Lung microvascular endothelial cell (primary cell): ENCODE measurements at regions not wholly inside any gene's neighbourhood (a gene's known extent, or its start where the extent isn't known, plus 50 kb on each side); places are given as distances from the start of the nearest gene placed in this dataset.

Experiments
- DNase-seq, 2 donors: peaks; one replicate each; pipeline versions ENCODE4 v3.0.0 to v3.0.0-alpha.2; 2010; ENCODE audit warnings: low read depth in 2 of 2

- no peak for DNase-seq
These were observed 74.3 kb downstream of the SYNE3 start for GRCh38 chr14:95442016-95442632.

DNA sequence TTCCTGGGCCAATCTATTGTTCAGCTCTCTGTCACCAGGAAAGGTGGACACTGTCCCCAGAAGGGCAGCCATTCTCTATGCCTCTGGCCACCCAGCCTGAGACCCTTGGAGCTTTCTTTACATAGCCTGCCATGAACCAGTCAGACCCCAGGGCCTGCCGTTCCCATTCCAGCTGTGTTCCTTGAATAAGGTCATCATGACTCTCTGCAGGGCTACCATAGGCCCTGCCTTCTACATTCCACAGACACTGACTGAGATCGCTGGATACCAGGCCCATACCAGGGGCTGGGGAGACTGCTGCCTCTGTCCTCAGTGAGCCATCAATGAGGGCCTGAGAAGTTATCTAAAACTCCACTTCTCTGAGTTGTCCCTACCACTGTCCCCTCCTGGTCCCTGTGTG, 75.5 kb downstream of the SYNE3 start:
- DNase-seq, result no peak

DNA sequence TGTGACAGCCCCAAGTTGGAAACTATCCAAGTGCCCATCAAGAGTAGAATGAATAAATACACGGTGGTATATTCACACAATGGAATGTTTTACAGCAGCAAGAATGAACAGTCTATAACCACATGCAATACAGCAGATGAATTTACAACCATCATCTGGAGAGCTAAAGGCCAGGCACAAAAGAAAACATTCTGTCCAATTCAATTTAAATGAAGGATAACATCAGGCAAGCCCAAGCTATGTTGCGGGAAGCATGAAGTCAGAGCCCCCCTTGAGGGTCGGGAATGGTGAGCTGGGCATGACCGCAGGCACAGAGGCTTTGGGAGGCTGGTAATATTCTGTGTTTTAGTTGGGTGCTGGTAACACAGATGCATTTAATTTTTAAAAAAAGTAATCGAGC, 76.0 kb downstream of the SYNE3 start:
- no peak for DNase-seq

- no peak for DNase-seq
These were observed 76.6 kb downstream of the SYNE3 start for GRCh38 chr14:95439881-95440280.

- no peak for DNase-seq
These were observed 78.7 kb downstream of the SYNE3 start for GRCh38 chr14:95437715-95438114.

DNA sequence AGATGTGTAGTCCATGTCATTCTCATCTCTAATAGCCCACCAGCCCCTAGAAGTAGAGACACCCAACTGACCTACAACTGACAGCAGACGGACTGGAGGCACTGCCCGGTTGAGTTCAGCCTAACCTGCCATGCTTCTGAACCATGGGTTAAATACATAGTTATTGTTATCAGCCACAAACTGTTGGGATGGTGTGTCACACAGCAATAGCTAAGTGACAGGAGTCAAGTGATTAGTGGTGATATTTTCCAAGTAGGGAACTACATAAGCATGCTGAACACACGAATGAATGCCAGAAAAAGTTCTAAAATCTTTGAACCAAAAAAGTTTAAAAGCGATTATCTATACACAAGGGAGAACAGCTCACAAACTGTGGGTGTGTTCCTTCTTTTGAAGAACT, 80.1 kb downstream of the SYNE3 start:
- no peak for DNase-seq

DNA sequence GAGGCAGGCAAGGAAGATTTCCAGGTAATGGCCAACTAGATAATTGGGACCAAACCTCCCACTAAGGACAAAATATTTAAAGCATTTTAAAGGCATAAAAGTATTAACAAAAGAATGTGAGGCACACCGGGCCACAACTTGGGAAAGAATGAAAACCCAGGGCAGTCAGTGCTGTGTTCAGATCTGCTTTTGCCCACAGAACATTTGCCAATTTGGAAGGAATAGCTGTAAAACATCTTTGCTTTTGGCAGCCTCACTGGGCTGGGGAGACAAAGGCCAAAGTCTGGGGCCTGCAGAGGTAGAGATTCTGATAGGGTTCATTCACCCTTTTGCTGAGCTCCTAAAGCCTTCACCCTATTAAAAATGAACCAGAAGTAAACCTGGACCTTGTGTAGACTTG, 82.3 kb downstream of the SYNE3 start:
- no peak for DNase-seq

GRCh38 chr14:95433094-95433478, 83.4 kb downstream of the SYNE3 start:
- no peak for DNase-seq

- DNase-seq, result peak; percentile 34 to 47
These were observed 84.0 kb downstream of the SYNE3 start for GRCh38 chr14:95432144-95433093.

GRCh38 chr14:95431199-95432143, 85.0 kb downstream of the SYNE3 start:
- peak; percentile 31 to 35 for DNase-seq

GRCh38 chr14:95428557-95428956, 87.9 kb downstream of the SYNE3 start:
- no peak for DNase-seq

DNA sequence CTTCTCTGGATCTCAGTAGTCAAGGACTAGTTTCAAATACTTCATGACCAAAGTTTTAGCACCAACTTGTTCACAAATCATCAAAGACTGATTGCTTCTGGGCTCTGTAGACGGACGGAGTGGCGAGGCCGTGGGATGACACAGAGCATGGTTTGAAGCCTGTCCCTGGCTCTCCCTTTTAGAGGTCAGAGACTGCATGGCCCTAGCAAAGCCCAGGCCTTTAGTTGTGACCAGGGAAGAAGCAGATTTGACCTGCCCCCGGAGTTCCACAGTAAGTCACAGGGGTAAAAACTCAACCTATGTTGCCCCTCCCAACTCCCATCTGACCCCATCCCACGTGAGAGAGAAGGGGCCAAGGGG, 90.4 kb downstream of the SYNE3 start:
- DNase-seq, result no peak

DNA sequence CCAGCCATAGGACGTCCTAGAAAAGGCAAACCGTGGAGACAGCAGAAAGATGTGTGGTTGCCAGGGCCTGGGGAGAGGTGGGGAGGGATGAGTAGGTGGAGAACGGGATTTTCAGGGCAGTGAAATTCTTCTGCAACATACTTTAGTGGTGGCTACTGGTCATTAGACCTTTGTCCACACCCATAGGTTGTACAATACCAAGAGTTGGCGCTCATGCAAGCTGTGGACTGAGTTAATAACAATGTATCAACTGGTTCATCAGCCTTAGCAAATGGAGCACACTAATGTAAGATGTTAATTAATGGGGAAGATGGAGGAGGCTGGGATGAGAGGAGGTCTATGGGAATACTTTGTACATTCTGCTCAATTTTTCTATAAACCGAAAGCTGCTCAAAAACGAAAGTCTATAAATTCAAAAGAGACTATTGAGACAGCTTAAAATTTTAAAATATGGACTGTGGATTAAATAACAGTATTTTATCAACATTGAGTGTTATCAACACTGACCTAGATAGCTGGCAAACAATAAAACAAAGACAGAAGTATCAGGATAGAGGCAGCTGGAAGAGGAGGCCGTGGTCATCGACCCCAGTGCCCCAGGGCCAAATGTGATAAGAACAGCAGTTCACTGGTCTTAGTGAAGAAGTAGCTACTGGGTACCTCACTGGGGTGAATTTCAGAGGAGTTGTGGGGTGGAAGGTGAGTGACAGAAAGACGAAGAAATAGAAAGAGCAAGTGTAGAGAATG, 90.9 kb downstream of the SYNE3 start:
- DNase-seq, result no peak

DNA sequence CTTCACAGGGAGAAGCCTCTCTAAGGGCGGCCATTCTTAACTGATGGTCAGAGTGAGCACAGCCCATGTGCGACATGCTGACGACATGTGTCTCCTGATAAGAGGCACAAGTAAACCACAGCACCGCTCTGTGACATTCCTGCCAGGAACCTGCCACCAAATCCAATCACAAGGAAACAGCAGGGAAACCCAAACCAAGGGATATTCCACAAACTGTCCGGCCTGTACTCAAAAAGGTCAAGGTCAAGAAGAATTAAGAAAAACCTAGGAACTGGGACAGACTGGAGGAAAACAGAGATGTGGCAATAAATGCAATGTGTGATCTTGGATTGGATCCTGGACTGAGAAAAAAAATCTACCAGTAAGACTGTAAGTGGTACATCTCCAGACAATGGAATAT, 91.9 kb downstream of the SYNE3 start:
- no peak for DNase-seq

GRCh38 chr14:95421741-95422140, 94.7 kb downstream of the SYNE3 start:
- no peak for DNase-seq

DNA sequence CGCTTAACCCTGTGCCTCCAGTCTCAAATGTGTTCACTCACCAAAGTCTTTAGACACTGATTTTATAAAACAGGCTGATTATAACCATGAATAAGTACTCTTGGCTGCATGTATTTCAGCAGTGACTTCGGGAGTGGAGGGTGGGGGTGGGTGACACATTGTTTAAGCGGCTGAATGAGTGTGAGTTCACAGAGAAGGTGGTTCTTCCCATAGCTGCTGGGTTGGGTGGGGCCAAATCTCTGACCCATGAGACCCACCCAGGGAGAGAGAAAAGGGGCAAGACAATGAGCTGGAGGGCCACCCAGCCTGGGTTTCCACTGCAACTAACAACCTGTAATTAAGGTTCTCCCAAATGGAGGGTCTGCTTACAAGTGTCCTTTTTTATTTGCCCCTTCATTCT, 96.4 kb downstream of the SYNE3 start:
- DNase-seq, result no peak

DNA sequence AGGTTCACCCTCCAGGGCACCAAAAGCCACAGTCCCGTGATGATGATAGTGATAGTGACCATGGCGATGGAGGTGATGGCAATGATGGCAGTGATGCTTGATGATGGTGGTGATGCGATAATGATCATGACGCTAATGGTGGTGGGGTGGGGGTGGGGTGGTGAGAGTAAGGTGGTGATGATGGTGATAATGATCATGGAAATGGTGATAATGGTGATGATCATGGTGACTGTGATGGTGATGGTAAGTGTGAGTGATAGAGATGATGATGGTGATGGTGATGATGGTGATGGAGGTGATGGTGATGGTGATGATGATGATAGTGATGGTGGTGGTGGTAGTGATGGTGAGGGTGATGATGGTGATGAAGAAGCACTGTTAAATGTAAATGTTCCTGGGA, 96.9 kb downstream of the SYNE3 start:
- no peak for DNase-seq

DNA sequence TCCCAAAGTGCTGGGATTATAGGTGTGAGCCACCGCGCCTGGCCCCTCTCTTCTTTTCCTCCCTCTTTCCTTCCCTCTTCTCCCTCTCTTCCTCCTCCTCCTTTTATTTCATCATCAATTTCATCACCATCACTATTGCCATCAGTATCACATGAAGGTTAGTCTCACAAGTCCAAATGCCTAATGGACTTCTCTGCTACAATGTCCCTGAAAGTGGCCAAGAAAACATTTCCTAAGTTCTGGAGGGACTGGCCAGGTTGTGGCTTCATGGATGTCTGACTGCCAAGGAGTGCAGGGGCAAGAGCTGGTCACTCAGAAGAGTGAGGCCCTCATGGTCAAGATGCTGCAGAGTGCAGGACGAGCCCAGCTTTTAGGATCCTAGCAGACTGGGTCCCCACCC, 97.6 kb downstream of the SYNE3 start:
- DNase-seq, result no peak

DNA sequence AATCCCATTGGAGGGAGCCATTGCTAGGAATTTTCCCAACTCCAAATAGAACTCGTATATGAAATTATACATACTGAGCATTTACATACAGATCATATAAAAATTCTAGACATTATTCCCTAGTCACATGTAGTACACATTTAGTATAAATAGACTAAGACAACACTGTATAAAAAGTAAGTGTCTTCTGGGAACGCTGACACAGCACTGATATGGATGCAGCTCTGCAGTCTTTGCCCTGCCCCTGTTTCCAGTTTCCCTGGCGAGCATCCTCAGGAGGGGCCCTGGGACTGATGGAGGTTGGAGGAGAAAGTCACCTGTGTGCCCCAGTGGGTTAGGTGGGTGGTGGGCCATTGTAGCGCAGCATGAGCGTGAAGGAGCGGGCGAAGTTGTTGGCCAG, 97.8 kb upstream of the CLMN start:
- no peak for DNase-seq

DNA sequence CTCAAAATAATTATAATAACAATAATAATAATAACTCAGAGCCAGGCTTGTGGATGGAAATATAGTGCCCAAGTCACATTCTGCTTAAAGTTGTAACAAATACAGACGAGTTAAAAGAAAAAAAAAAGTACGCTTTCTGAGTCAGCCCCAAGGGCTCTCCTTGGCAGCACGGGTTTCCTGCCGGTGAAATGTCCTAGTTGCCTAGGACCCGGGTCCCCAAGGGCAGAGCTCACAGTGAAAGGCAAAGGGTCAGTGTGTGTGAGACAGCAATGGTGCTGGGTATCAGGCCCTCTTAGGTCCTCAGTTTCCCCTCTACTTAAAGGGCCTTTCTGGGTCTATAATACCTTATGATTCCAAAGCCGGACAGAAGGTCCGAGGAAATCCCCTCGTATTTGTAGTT, 96.3 kb upstream of the CLMN start:
- no peak for DNase-seq
